ENCODE measurements at regions not wholly inside any gene's neighbourhood (a gene's known extent, or its start where the extent isn't known, plus 50 kb on each side); places are given as distances from the start of the nearest gene placed in this dataset.
"Not testable (repeated sequence)": the region's sequence is repeated elsewhere in the genome, so short reads cannot be mapped to it uniquely, and the experiment has no call there.

DNA sequence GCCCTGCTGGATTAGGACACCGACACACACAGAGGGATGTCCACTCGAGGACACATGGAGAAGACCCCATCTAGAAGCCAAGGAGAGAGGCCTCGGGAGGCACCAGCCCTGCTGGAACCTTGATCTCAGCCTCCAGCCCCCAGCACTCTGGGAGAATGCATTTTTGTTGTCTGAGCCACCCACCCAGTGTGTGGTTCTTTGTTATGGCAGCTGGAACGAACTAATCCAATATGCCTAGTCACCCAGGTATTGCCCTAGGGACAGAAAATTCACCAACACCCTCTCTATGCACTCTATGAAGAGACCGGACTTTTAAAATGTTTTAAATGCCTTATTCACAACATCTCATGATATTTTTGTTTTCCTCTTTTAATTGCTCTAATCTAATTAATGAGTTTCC, 117.4 kb downstream of the CRYAA start:
- DNase-seq = no peak

DNA sequence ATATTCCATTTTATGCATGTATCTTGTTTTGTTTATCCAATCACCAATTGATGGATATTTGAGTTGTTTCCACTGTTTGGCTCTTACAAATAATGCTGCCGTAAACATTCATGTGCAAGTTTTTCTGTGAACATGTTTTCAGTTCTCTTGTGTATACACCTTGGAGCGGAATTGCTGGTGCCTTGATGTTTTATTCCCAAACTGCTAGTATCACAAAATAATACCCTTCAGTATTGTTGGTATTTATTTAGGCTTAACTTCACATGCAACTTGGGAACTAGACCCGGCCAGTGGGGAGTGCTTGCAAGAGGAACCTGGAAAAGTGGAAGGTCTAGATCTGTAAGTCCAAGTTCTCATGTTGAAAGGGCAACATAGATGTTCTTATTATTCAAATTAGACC, 115.9 kb downstream of the CRYAA start:
- DNase-seq = no peak

GRCh38 chr21:43284238-43284637, 115.4 kb downstream of the CRYAA start:
- no peak for DNase-seq

GRCh38 chr21:43283925-43284221, 115.1 kb downstream of the CRYAA start:
- DNase-seq = not testable (repeated sequence)

DNA sequence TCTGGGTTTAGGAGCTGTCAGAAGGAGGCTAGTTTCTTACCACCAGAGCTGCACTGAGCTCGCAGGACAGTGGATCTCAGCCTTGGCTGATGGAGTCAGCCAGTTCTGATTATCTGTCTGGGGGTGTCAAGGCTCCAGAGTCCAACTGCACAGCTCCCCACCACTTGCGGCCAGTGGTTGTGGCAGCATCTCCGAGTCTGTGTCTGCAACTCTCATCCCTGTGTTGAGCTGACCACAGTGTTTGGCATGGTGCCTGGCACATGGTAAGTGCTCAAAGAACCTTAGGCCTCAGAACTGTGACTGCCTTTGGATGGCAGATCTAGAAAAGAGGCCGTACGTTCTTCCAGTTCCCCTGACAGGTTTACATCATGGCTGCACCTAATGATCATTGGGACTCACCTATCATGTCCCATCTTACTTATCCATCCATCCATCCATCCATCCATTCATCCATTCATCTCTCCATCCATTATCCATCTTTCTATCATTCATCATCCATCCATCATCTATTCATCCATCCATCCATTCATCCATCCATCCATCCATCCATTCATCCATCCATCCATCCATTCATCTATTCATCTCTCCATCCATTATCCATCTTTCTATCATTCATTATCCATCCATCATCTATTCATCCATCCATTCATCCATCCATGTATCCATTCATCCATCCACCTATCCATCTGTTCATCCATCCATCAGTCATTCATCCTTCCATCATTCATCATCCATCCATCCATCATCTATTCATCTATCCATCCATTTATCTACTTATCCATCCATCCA, 114.5 kb downstream of the CRYAA start:
- DNase-seq = no peak

DNA sequence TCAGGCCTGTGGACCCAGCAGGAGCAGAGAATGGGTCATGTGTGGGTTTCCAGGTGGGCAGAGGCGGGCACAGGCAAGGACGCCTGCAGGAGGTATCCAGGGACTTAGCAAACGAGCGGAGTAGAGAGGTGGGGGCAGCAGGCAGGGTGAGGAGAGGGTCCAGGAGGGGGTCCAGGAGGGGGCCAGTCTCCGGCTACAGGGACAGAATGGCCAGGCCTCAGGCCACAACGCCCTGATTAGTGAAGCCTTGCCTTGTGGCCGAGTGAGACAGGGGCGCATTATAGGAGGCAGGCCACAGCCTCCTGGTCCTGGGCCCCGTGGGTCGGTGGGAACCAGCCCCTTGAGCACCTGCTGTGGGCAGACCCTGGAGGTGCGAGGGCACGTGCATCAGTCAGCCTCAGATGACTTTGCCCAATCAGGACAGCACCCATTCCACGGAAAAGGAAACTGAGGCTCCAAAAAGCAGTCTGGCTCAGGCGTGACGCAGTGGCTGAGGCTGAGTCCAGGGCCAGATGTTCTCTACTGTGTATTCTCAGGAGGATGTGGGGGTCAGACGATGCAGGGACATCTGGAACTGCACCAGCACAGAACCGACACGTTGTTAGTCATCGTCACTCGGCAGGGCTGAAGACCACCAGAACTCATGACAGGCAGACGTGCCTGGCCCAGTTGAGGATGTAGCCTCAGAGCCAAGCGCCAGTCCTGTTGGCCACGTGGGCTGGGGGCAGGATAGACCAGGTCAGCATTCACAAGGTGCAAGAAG, 113.7 kb downstream of the CRYAA start:
- no peak for DNase-seq

DNA sequence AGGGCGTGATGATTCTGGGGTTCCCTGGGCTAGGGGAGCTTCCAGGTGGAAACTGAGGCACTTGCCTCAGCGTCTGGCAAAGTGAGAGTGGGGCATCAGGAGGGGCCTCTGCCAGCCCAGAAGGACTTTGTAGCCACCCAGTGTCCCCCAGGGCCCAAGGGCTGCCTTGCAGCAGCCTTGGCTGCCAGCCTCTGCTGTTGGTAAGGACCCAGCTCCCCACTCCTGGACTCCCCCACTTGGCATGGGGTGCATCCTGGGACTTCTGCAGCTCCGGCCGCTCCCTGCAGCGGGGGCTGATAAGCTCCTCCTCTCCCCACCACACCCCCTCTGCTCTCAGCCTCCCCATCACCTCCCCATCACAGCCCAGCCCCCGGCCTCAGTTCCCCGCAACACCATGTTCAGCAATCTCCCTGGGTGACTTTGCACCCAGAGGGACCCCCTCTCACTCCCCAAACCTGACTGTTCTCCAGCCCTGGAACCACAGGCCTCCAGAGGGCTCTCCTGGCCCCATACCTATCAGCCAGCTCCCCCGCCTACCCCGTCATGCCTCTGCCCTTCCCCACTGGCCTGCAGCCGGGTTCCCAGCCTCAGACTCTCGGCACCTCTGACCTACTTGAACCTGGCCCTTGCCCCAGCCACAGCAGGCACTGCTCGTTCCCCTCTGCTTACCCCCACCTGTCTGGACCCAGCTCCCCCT, 113.0 kb downstream of the CRYAA start:
- DNase-seq = no peak

DNA sequence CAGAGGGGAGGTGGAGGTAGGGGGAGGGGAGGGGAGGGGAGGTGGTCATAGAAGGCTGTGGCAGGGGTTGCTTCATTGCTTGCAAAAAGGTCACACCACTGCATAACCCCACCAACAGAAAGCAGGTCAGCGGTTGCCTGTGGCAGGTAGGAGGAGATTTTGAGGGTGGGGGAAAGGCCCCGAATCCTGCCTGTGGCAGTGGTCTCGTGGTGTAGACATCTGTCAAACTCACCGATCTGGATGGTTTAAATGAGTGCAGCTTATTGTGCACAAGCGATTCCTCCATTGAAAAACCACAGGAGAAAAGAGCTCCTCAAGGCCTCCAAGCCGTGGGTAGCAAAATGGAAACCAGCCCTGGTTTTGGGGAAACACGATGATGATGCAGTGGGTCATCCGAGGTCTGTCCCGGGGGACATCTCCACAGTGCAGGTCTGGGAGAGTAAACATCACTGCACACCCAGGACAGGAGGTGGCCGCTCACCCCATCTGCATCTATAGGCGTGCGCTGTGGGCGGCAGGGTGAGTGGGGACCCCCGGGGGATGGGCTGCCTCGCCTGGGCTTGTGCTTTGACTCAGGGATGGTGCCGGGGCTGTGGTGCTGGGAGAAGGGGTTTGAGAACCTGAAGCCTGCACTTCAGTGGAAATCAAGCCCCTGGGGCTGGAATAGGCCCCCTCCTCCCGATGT, 112.3 kb downstream of the CRYAA start:
- DNase-seq = no peak

DNA sequence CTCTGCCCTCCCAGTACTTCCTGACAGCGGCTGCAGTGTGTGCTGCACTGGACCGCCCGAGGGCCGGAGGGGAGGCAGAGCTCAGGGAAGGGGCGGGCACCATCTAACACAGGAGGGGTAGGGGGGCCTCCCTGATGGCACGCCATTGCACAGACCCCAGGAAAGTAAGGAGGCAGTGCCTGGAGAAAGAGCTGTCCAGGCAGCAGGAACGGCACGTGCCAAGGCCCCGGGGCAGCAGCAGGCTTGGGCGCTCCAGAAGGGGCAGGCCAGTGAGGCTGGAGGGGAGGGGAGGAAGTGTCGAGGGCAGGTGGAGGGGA, 110.7 kb downstream of the CRYAA start:
- DNase-seq = no peak

DNA sequence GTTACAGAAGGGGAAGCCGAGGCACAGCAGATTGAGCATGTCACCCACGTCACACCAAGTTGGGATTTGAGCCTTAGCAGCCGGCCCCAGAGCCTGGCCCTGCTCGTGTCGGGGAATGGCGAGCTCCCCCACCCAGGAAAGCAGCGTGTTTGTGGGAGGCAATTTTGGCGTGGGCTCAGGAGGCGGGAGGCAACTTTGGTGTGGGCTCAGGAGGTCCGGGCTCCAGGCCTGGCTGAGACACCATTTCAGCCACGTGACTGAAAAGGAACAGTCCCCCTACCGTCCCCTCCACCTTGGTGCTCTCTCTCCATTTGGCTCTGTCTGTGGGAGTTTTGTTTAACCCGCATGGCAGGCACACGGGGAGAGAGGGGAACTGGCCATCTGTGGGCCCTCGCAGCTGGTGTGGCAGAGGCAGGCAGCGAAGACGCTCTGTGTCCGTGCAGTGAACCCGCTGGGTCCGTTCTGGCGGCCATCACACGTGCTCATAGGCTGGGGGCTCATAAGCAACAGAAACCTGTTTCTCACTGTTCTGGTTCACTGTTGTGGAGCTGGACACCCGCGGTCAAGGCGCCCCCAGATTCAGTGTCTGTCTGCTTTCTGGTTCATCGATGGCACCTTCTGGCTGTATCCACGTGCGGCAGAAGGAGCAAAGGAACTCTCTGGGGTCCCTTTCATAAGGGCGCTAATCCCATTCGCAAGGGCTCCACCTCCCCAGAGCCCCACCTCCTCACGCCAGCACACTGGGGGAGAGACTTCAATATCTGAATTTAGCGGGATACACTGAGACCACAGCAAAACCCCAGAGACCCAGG, 110.2 kb downstream of the CRYAA start:
- DNase-seq = no peak

DNA sequence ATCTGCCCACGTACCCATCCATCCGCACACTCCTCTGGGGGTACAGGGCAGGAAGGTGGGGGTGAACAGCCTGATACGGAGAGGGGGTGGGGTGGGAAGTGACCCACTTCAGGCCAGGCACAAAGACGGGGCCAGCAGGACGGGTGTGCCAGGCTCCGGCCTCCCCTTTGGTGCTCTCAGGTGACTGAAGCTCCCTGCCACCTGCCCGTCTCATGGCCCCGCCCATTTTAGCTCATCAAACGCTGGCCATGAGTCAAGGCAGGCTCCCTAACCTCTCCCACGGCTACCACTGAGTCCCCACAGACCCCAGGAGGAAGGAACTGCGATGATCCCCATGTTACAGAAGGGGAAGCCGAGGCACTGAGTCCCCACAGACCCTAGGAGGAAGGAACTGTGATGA, 109.6 kb downstream of the CRYAA start:
- no peak for DNase-seq

DNA sequence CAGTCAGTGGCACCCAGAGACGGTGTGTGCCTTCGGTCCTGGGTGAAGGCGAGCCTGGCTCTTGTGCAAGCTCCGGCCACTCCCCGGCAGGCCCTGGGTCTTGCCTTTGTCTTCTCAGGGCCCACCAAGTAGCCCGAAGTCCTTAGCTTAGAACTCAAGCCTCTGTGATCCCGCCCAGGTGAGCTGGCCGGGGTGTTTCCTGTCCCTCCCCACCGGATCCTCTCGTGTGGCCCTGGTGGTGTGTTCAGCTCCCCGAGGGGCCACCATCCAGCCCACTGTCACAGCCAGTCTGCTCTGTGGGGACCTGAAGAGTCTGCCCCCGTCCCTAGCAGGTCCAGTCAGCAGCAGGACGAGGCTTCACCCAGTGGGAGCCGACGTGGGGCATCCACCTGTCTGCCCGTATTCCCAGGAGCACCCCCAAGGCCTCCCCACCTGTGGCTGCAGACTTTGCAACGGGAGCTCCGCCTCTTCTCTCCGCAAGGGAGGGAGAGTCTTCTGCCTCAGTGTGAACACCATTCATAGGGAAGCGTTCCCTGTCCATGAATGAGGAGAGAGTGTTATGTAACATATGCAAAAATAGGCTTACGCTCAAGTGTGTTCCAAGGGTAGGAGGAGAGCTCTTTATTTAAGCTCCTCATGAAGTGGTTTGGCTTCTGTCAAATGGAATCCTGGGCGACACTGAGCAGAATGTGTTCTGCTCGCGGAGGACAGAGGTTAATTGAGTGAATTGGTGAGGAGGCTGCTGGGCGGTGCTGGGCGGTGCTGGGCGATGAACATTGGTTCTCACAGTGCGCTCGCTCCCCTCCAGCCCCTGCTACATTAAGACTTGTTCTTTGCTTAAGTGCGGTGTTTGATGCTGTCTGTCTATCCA, 108.9 kb downstream of the CRYAA start:
- DNase-seq = no peak

DNA sequence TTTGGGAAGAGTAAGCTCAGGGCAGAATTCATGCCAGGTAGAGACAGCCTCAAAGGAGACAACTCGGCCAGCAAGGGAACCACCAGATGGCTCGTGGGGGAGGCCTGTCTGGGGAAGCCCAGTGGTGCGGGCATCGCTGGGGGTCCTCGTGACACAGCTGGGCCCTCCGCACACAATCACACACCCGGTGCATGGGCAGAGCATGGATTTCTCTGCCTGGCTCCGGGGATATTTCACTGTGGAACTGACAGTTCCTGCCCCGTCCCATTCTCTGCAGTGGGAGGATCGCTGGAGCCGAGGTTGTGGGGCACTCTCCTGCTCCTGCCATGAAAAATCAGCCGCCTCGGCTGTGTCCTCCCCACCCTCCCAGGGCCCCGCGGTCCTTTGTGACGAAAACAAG, 108.0 kb downstream of the CRYAA start:
- DNase-seq = no peak

- DNase-seq = no peak
Observed at GRCh38 chr21:43275421-43276211, 106.8 kb downstream of the CRYAA start.

- DNase-seq = no peak
Observed at GRCh38 chr21:43274946-43275310, 106.1 kb downstream of the CRYAA start.

DNA sequence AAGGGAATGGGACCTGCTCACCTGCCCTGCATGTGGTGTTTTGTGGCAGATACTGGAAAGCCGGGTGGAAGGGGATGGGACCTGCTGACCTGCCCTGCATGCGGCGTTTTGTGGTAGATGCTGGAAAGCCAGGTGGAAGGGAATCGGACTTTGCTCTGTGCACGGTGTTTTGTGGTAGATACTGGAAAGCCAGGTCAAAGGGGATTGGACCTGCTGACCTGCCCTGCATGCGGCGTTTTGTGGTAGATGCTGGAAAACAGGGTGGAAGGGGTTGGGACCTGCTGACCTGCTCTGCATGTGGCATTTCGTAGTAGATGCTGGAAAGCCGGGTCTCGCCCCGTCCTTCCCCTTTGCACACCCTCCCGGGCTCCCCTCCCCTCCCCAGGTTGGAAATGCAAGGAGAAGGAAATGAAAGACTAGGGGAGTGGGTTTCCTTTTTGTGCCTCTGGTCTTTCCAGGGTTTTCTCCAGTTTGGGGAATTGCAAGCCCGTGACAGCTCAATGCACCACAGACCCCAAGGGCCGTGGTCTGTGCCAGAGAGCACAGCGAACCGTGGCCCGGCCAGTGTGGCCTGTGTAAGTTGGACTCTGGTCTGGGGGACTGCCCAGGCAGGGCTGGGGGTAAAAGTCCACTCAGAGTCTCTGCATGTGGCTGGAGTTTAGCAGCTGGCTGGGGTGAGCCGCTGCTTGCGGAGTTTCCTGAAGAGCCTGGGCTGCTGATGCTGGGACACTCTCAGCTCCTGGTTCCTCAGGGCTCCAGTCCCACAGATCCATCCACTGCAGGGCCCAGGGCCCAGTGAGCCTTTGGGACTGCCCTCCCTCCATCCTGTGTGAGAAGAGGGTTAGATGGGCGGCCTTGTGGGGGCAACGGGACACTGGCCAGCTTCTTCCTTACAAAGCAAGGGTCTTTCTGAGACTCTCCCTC, 105.5 kb downstream of the CRYAA start:
- DNase-seq = no peak

DNA sequence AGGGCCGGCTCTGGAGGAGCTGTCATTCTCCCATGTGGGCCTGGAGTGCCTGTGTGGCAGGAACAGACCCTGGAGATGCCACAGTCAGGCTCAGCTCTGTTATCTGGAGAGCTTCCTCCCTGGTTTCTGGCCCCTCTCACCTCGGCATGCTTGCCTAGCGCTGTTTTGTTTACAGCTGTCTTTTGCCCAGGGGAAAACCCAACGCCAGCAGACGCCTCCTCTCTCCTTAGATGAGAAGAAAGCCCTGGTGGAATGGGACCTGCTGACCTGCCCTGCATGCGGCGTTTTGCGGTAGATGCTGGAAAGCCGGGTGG, 104.9 kb downstream of the CRYAA start:
- no peak for DNase-seq

DNA sequence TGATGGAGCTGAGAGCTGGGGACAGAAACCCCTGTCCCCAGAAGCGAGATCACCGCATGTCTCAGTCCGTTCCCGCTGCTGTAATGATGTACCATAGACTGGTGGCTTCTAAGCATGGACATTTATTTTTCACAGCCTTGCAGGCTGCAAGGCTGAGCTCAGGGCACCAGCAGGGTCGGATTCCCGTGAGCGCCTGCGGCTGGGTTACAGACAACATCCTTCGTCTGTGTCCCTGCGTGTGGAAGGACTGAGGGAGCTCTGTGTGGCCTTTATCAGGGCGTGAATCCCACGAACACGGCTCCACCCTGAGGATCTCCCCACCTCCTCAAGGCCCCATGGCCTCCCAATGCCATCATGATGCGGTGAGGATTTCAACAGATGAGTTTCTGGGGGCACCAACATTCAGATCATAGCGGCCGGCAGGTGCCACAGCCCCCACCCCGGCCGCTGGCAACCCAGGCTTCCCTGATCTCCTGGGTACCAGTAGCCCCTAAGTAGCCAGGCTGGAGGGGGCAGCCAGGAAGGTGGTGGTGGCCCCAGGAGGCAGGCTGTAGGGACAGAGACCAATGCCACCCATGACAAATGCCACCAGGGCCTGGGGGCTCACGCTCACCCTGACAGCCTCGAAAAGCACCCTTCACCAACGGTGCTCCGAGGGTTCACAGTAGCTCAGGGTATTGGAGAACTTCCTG, 104.4 kb downstream of the CRYAA start:
- DNase-seq = no peak

DNA sequence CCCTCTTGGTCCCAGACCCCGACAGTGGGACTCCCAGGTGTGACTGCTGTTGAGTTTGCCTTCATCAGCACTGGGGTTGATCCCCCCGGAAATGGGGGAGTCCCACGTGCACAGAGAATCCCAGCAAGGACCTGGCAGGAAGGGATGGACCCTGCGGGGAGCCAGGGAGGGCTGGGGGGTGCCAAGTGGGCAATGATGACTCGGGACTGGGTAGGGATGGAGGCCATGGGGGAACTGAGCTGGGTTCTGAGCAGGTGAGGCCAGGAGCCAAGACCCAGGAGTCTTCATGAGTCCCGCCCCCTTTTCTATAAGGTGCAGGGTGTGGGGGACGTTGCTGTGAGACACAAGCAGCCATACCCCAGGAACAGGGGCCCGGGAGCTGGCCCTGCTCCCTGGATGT, 103.8 kb downstream of the CRYAA start:
- no peak for DNase-seq
